Cardiac muscle cell (in vitro differentiated cells and primary cell): ENCODE measurements at regions not wholly inside any gene's neighbourhood (a gene's known extent, or its start where the extent isn't known, plus 50 kb on each side); places are given as distances from the start of the nearest gene placed in this dataset.

Source experiments
- DNase-seq, 2 donors: peaks; one replicate each; pipeline versions ENCODE4 v3.0.0 to v3.0.0-alpha.2; 2010 to 2017; ENCODE audit warnings: low read depth in 1 of 2, low spot score in 1 of 2
- H3K27ac ChIP-seq: fragments of 200-600 bp; sonication (generic); 2 replicates; pipeline ENCODE4 v1.5.1; 2016
- H3K27me3 ChIP-seq: fragments of 200-600 bp; sonication (generic); 2 replicates; pipeline ENCODE4 v1.6.0; 2016; ENCODE audit warnings: control low read depth
- H3K36me3 ChIP-seq: fragments of 200-600 bp; sonication (generic); 2 replicates; pipeline ENCODE4 v1.5.1; 2016; ENCODE audit warnings: control low read depth
- H3K4me1 ChIP-seq: fragments of 200-600 bp; sonication (generic); 2 replicates; pipeline ENCODE4 v1.8.1; 2017; ENCODE audit warnings: low read depth, mild to moderate bottlenecking, mixed run types
- H3K4me3 ChIP-seq: fragments of 200-600 bp; sonication (generic); 2 replicates; pipeline ENCODE4 v1.5.1; 2016; ENCODE audit warnings: mild to moderate bottlenecking
- H3K9me3 ChIP-seq: fragments of 200-600 bp; sonication (generic); 2 replicates; pipeline ENCODE4 v1.5.1; 2017; ENCODE audit warnings: low read depth, mild to moderate bottlenecking, control low read depth
- CTCF ChIP-seq: IDR thresholded peaks from 2 replicates; pipeline ENCODE4 v1.5.1; 2012; ENCODE audit warnings: low read depth, mild to moderate bottlenecking, low read length

DNA sequence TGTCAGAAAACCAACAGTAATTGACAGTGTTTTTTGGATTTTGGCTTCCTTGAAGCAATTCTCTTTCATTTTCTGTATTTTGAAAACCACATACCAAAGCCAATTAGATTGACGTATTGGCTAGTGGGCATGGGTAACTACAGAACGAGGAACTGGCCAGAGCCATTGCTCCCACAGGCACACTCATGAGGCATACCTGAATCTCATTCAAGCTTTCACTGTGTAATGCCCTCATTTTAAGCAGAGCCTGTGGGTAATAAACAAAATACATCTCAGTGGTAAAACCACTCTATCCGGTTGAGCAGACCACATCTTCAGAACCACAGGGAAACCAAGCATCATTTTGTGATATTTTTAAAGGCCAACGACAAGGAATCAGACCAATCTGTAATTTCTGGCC lies 394.1 kb downstream of the ZNF608 start:
- H3K4me3 ChIP-seq, result no peak overlapping the region
- H3K4me1 ChIP-seq, result peaks cover 9% of the 10 kb centered on the region
- H3K36me3 ChIP-seq, result no peaks in the 10 kb centered on the region
- no peak overlapping the region for H3K27ac ChIP-seq
- no peak for TF ChIP-seq CTCF
- no peaks in the 10 kb centered on the region for H3K27me3 ChIP-seq
- no peak for DNase-seq
- no peaks in the 10 kb centered on the region for H3K9me3 ChIP-seq

DNA sequence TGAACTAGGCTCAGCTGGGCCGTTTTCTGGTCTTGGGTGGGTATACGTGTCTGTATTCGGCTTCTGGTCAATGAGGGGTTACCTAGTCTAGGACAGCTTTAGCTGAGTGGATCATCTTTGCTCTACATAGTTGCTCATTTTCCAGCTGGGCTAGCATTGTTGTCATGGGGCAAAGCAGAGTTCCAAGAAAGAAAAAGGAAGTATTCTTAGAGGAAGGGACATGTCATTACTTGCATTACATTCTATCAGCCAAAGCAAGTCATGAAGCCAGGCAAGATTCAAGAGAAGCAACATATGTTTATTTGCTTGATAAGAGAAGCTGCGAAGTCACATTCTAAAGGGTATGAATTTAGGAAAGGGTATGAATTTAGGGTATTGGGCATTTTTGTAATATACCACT lies 396.5 kb downstream of the ZNF608 start:
- no peak for TF ChIP-seq CTCF
- H3K27me3 ChIP-seq, result no peaks in the 10 kb centered on the region
- DNase-seq, result no peak
- no peaks in the 10 kb centered on the region for H3K4me1 ChIP-seq
- H3K27ac ChIP-seq, result no peak overlapping the region
- no peaks in the 10 kb centered on the region for H3K36me3 ChIP-seq
- H3K9me3 ChIP-seq, result no peaks in the 10 kb centered on the region
- no peak overlapping the region for H3K4me3 ChIP-seq

GRCh38 chr5:124343451-124343867 lies 403.0 kb downstream of the ZNF608 start:
- H3K4me1 ChIP-seq, result peaks cover 27% of the 10 kb centered on the region
- H3K9me3 ChIP-seq, result no peaks in the 10 kb centered on the region
- H3K4me3 ChIP-seq, result no peak overlapping the region
- H3K36me3 ChIP-seq, result no peaks in the 10 kb centered on the region
- peak; percentile 15 to 91 for DNase-seq
- H3K27ac ChIP-seq, result peak overlapping the region; percentile 4
- H3K27me3 ChIP-seq, result no peaks in the 10 kb centered on the region
- TF ChIP-seq CTCF, result no peak

GRCh38 chr5:124342986-124343385 lies 403.5 kb downstream of the ZNF608 start:
- no peak for DNase-seq
- H3K4me1 ChIP-seq, result peaks cover 27% of the 10 kb centered on the region
- H3K27me3 ChIP-seq, result no peaks in the 10 kb centered on the region
- H3K27ac ChIP-seq, result no peak overlapping the region
- H3K36me3 ChIP-seq, result no peaks in the 10 kb centered on the region
- no peak overlapping the region for H3K4me3 ChIP-seq
- H3K9me3 ChIP-seq, result no peaks in the 10 kb centered on the region
- TF ChIP-seq CTCF, result no peak

DNA sequence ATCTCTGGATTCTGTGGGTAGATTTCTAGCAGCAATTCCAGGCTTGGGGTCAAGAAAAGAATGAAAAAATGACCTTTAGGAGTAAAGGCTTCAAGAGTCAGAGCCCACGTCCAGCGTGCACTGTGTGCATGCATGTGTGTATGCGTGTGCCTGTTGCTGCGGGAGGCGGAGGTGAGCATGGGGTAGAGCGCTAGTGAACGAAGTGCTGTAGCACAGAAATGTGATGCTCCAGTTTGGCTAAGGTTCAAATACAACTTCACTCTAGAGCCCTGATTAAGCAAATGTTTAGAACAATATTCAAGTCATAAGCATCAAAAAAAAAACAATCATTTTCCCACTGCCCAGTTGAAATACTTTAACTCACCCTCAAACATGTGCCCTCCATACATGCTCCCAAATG lies 403.9 kb downstream of the ZNF608 start:
- no peak for TF ChIP-seq CTCF
- DNase-seq, result peak in 1 of 2 donors; percentile 55
- H3K27me3 ChIP-seq, result no peaks in the 10 kb centered on the region
- no peak overlapping the region for H3K27ac ChIP-seq
- no peaks in the 10 kb centered on the region for H3K36me3 ChIP-seq
- peaks cover 27% of the 10 kb centered on the region for H3K4me1 ChIP-seq
- H3K4me3 ChIP-seq, result no peak overlapping the region
- no peaks in the 10 kb centered on the region for H3K9me3 ChIP-seq

DNA sequence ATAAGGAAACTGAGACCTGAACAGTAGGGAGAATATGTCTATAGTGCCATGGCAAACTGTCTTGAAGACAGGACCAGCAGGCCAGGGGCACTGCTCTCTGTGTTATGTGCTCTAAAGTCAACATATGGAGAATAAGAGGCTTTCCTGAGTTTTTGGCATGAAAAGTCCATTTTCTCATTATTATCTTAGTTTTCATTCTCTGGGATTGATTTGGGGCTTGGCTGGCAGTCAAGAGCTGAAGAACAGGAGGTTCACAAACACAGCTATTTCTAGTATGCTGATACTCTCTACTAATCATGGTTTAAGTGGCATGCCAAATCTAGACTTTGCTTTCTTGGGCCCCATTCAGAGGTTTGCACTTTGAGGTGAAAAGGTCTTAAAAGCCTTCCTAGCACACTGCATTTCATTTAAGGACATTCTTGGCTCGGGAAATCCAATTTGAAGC lies 404.4 kb downstream of the ZNF608 start:
- H3K36me3 ChIP-seq, result no peaks in the 10 kb centered on the region
- H3K4me1 ChIP-seq, result peaks cover 27% of the 10 kb centered on the region
- TF ChIP-seq CTCF, result no peak
- no peaks in the 10 kb centered on the region for H3K27me3 ChIP-seq
- no peak overlapping the region for H3K4me3 ChIP-seq
- no peaks in the 10 kb centered on the region for H3K9me3 ChIP-seq
- DNase-seq, result peak; percentile 12 to 95
- H3K27ac ChIP-seq, result no peak overlapping the region
